ENCODE measurements at regions not wholly inside any gene's neighbourhood (a gene's known extent, or its start where the extent isn't known, plus 50 kb on each side); places are given as distances from the start of the nearest gene placed in this dataset.

DNA sequence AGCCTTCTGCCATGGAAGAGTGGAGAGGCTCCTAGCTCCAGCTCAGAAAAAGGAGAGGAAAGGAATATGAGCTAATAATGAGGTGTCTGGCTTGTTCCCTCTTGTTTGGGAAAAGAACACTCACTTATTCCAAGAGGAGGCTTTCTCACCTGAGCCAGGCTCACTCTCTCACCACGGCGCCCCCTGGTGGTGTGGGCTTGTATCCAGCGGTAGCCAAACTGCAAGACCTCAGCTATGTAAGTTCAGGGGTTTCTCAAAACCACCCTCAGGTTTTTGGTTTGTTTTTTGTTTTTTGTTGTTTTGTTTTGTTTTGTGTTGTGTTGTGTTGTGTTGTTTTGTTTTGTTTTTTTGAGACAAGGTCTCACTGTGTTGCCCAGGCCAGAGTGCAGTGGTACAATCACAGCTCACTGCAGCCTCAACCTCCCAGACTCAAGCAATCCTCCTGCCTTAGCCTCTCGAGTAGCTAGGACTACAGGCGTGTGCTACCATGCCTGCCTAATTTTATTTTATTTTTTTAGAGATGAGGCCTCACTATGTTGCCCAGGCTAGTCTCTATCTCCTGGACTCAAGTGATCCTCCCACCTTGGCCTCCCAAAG is 124.0 kb downstream of the TMEM130 start:
- Histone ChIP-seq H3K79me2 (ENCODE audit: insufficient read depth, low read length) (no peaks in the 10 kb centered on the region), H3K23me2 (ENCODE audit: insufficient read length, low read depth, low read length, poor library complexity, severe bottlenecking) (no peaks in the 10 kb centered on the region), H2AK5ac (ENCODE audit: insufficient read length, low read length) (no peak overlapping the region), H3K27me3 (ENCODE audit: insufficient read depth, low read length) (no peaks in the 10 kb centered on the region), H3T11ph (ENCODE audit: low read length) (no peak overlapping the region), H4K5ac (ENCODE audit: insufficient read length, low read depth, low read length) (no peak overlapping the region), H3K18ac (ENCODE audit: insufficient read length, low read depth, low read length) (no peak overlapping the region), H2AFZ (ENCODE audit: low read length) (no peak overlapping the region), H3K23ac (ENCODE audit: insufficient read length, low read depth, low read length) (no peak overlapping the region), H3K79me1 (ENCODE audit: insufficient read depth, low read depth, low read length, poor library complexity, severe bottlenecking) (no peaks in the 10 kb centered on the region), H3K27ac (ENCODE audit: insufficient read length, low read depth, low read length) (no peak overlapping the region), H3K56ac (ENCODE audit: insufficient read length, low read depth, low read length) (no peak overlapping the region), H4K91ac (ENCODE audit: insufficient read length, low read depth, low read length) (no peak overlapping the region), H4K20me1 (ENCODE audit: control insufficient read depth, insufficient read depth, insufficient read length) (no peaks in the 10 kb centered on the region), H3K4me2 (ENCODE audit: insufficient read depth, insufficient read length, low read length) (no peak overlapping the region), H2BK120ac (ENCODE audit: low read depth, low read length, poor library complexity, severe bottlenecking) (no peak overlapping the region), H3K9ac (ENCODE audit: extremely low read depth, insufficient read length, low read length) (no peak overlapping the region), H3K4me1 (ENCODE audit: insufficient read depth, low read length) (no peaks in the 10 kb centered on the region), H3K14ac (ENCODE audit: insufficient read depth, low read length) (no peak overlapping the region), H2BK15ac (ENCODE audit: low read depth, low read length) (no peak overlapping the region), H2BK5ac (ENCODE audit: insufficient read length, low read length) (no peak overlapping the region), H3K9me3 (ENCODE audit: control insufficient read depth, low read depth, low read length) (no peaks in the 10 kb centered on the region), H3K4ac (ENCODE audit: low read depth, low read length) (no peak overlapping the region), H2BK12ac (ENCODE audit: insufficient read length, low read depth, low read length) (no peak overlapping the region), H2BK20ac (ENCODE audit: low read depth, low read length, poor library complexity, severe bottlenecking) (no peak overlapping the region), H4K8ac (replicated peaks; ENCODE audit: insufficient read length, low read depth, low read length) (no peak overlapping the region)
- TF ChIP-seq CTCF (conservative IDR thresholded peaks at IDR 0.05) = peak; percentile 95
- H3K27ac Mint-ChIP-seq = no peak overlapping the region
- peak; percentile 82 for DNase-seq
- no peaks in the 10 kb centered on the region for H3K9me3 Mint-ChIP-seq
- H3K36me3 Mint-ChIP-seq (ENCODE audit: insufficient read depth in 1 of 3, low read depth in 3 of 3) = no peaks in the 10 kb centered on the region
- peaks cover 9% of the 10 kb centered on the region for H3K27me3 Mint-ChIP-seq (ENCODE audit: low read depth)
- WGBS (ENCODE audit: extremely low coverage, insufficient read length, low lambda C conversion rate) = no CpG with 5 or more reads among the region's 5 CpGs
- peaks cover 2 to 4% of the 10 kb centered on the region in 2 experiments; a peak in 2 of 4 replicates for H3K4me1 Mint-ChIP-seq
- no peak overlapping the region for H3K4me3 Mint-ChIP-seq

Data from H9 (cell line).